ENCODE measurements at regions not wholly inside any gene's neighbourhood (a gene's known extent, or its start where the extent isn't known, plus 50 kb on each side); places are given as distances from the start of the nearest gene placed in this dataset.

DNA sequence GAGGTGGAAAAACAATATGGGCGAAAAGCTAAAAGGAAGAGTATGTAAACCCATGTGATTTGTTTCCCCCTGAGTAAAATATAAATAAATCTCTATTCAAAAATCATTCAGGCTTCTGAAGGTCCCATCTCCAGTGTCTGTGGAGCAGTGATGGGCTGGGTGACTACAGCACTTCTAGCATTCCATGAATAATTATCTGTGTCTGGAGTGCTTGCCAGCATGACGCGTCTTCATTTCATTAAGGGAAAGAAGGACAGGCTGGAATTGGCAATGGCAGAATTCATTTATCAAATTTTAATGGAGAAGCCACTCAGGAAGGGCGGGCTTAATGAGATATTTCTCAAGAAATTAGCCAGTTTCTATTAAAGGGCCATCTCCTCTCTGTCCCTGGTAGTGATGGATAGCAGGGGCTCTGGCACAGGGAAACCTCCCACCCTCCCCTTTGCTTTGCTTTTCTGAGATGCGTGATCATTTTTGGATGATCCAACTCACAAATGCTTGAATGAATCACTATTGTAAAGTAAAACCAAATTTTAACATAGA, 916.3 kb upstream of the SEL1L start:
- Histone ChIP-seq H3K27me3 (replicated peaks in 1 of 2; ENCODE audit: control insufficient read depth in 2 of 2, extremely low read depth in 1 of 2, insufficient read depth in 2 of 2, low read length in 1 of 2) (no peaks in the 10 kb centered on the region), H3K4me1 (ENCODE audit: control insufficient read depth in 1 of 2, extremely low read depth in 1 of 2, insufficient read depth in 2 of 2, low read length in 2 of 2) (no peaks in the 10 kb centered on the region), H3K36me3 (ENCODE audit: control insufficient read depth in 2 of 2, extremely low read depth in 1 of 2, insufficient read depth in 1 of 2, low read length in 1 of 2) (no peaks in the 10 kb centered on the region), H3K9me3 (peaks cover 2% of the 10 kb centered on the region), H3K4me3 (ENCODE audit: control insufficient read depth in 1 of 2, extremely low read depth in 1 of 2, low read length in 1 of 2) (no peak overlapping the region), H3K27ac (ENCODE audit: low read length) (no peak overlapping the region)
- ChIA-PET CTCF (no interaction called here), POLR2A (no interaction called here)
- Mint-ChIP-seq H3K4me1 (no peaks in the 10 kb centered on the region), H3K27ac (no peak overlapping the region), H3K36me3 (no peaks in the 10 kb centered on the region), H3K9me3 (peaks cover 6 to 21% (median 15%) of the 10 kb centered on the region in 3 donors), H3K27me3 (no peaks in the 10 kb centered on the region), H3K4me3 (no peak overlapping the region)
- ATAC-seq (replicated peaks in 1 of 4) (no peak), DNase-seq (no peak)
- WGBS (ENCODE audit: insufficient coverage): 100% methylated on average over 2 of the region's 5 CpGs

- no peaks in the 10 kb centered on the region for H3K27me3 ChIP-seq (replicated peaks in 1 of 2; ENCODE audit: control insufficient read depth in 2 of 2, extremely low read depth in 1 of 2, insufficient read depth in 2 of 2, low read length in 1 of 2)
- no peak overlapping the region for H3K27ac ChIP-seq (ENCODE audit: low read length)
- Mint-ChIP-seq H3K27ac (no peak overlapping the region), H3K4me3 (no peak overlapping the region), H3K36me3 (no peaks in the 10 kb centered on the region), H3K9me3 (peaks cover 6 to 16% (median 12%) of the 10 kb centered on the region in 3 donors), H3K27me3 (no peaks in the 10 kb centered on the region), H3K4me1 (no peaks in the 10 kb centered on the region)
- no peak overlapping the region for H3K4me3 ChIP-seq (ENCODE audit: control insufficient read depth in 1 of 2, extremely low read depth in 1 of 2, low read length in 1 of 2)
- H3K36me3 ChIP-seq (ENCODE audit: control insufficient read depth in 2 of 2, extremely low read depth in 1 of 2, insufficient read depth in 1 of 2, low read length in 1 of 2): no peaks in the 10 kb centered on the region
- ChIA-PET CTCF (no interaction called here), POLR2A (no interaction called here)
- ATAC-seq (replicated peaks in 1 of 4) (no peak), DNase-seq (no peak)
- no peaks in the 10 kb centered on the region for H3K4me1 ChIP-seq (ENCODE audit: control insufficient read depth in 1 of 2, extremely low read depth in 1 of 2, insufficient read depth in 2 of 2, low read length in 2 of 2)
- peaks cover 2% of the 10 kb centered on the region for H3K9me3 ChIP-seq
Observed at GRCh38 chr14:82451675-82452074, 918.0 kb upstream of the SEL1L start.

DNA sequence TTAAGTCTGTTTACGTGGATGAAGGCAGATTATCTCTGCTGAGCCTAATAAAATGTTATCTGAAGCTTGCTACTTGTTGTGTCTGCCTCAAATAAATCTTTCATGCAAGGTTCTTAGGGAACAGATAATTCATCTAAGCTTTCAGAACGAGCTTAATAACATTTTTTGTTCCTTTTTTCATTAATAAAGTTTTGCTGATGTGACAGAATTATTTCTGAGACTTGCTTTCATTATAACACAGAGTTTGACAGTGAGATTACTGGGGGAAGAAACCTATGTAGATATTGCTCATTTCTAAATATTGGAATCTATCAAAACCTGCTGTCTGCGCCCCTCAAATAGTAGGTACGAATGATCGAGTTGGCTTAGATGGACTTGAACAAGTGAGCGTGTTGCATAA, 948.7 kb upstream of the SEL1L start:
- Mint-ChIP-seq H3K36me3 (no peaks in the 10 kb centered on the region), H3K27me3 (no peaks in the 10 kb centered on the region), H3K9me3 (peaks cover 4 to 19% (median 15%) of the 10 kb centered on the region in 3 donors), H3K4me1 (no peaks in the 10 kb centered on the region), H3K4me3 (no peak overlapping the region), H3K27ac (no peak overlapping the region)
- peaks cover 3% of the 10 kb centered on the region for H3K9me3 ChIP-seq
- H3K27ac ChIP-seq (ENCODE audit: low read length): no peak overlapping the region
- no peaks in the 10 kb centered on the region for H3K4me1 ChIP-seq (ENCODE audit: control insufficient read depth in 1 of 2, extremely low read depth in 1 of 2, insufficient read depth in 2 of 2, low read length in 2 of 2)
- no peaks in the 10 kb centered on the region for H3K27me3 ChIP-seq (replicated peaks in 1 of 2; ENCODE audit: control insufficient read depth in 2 of 2, extremely low read depth in 1 of 2, insufficient read depth in 2 of 2, low read length in 1 of 2)
- H3K4me3 ChIP-seq (ENCODE audit: control insufficient read depth in 1 of 2, extremely low read depth in 1 of 2, low read length in 1 of 2): no peak overlapping the region
- WGBS (ENCODE audit: insufficient coverage): no CpG with 5 or more reads among the region's 6 CpGs
- DNase-seq: no peak
- ChIA-PET POLR2A (no interaction called here), CTCF (no interaction called here)
- no peak for ATAC-seq (replicated peaks in 1 of 4)
- H3K36me3 ChIP-seq (ENCODE audit: control insufficient read depth in 2 of 2, extremely low read depth in 1 of 2, insufficient read depth in 1 of 2, low read length in 1 of 2): no peaks in the 10 kb centered on the region

DNA sequence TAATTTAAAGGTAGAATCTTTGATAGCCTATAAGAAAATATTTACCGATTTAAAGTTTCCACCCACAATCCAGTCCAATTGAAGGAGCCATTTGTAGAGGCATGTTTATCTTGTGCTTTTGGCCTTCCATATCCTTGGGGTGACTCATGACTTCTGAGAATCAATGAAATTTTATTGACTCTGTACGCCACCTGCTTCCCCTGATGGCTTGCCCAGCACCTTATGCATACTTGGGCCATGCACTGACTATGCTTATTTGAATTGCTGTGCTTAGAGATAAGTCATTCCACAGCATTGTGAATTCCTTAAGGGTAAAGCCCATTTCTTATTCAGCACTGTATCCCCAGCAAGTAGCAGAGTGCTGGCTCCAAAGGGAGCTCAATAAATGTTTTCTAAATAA, 954.8 kb upstream of the SEL1L start:
- H3K4me1 ChIP-seq (ENCODE audit: control insufficient read depth in 1 of 2, extremely low read depth in 1 of 2, insufficient read depth in 2 of 2, low read length in 2 of 2): no peaks in the 10 kb centered on the region
- H3K27ac ChIP-seq (ENCODE audit: low read length): no peak overlapping the region
- POLR2A ChIA-PET: no interaction called here
- no peak overlapping the region for H3K27ac Mint-ChIP-seq
- CTCF ChIA-PET: no interaction called here
- no CpG with 5 or more reads among the region's 2 CpGs for WGBS (ENCODE audit: insufficient coverage)
- no peaks in the 10 kb centered on the region for H3K9me3 ChIP-seq
- no peaks in the 10 kb centered on the region for H3K36me3 Mint-ChIP-seq
- ATAC-seq (replicated peaks in 1 of 4) (no peak), DNase-seq (no peak)
- no peak overlapping the region for H3K4me3 Mint-ChIP-seq
- H3K27me3 Mint-ChIP-seq: no peaks in the 10 kb centered on the region
- H3K27me3 ChIP-seq (replicated peaks in 1 of 2; ENCODE audit: control insufficient read depth in 2 of 2, extremely low read depth in 1 of 2, insufficient read depth in 2 of 2, low read length in 1 of 2): no peaks in the 10 kb centered on the region
- no peaks in the 10 kb centered on the region for H3K36me3 ChIP-seq (ENCODE audit: control insufficient read depth in 2 of 2, extremely low read depth in 1 of 2, insufficient read depth in 1 of 2, low read length in 1 of 2)
- no peaks in the 10 kb centered on the region for H3K4me1 Mint-ChIP-seq
- H3K9me3 Mint-ChIP-seq: peaks cover 9 to 21% (median 16%) of the 10 kb centered on the region in 3 donors
- H3K4me3 ChIP-seq (ENCODE audit: control insufficient read depth in 1 of 2, extremely low read depth in 1 of 2, low read length in 1 of 2): no peak overlapping the region

DNA sequence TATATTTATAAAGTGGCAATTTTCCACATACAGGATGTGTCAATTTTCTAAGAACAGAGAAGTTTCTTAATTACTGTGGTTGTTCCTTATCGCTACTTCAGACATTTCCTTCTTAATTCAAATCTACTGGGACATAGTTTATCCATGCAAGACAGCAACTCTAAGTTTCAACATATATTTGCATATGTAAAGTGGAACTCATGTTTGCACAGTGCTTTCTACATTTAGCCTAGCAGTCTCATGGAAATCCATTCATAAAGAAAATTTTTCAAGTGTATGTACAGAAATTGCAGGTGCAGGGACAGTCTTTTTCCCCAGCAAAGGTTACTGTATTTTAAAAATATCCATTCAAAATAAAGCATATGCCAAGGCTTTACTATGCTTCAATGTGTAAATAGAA, 956.7 kb upstream of the SEL1L start:
- no peak for ATAC-seq (replicated peaks in 1 of 4)
- H3K4me3 Mint-ChIP-seq: no peak overlapping the region
- POLR2A ChIA-PET: no interaction called here

GRCh38 chr14:82492157-82492556, 958.5 kb upstream of the SEL1L start:
- Histone ChIP-seq H3K9me3 (no peaks in the 10 kb centered on the region), H3K27ac (ENCODE audit: low read length) (no peak overlapping the region), H3K36me3 (ENCODE audit: control insufficient read depth in 2 of 2, extremely low read depth in 1 of 2, insufficient read depth in 1 of 2, low read length in 1 of 2) (no peaks in the 10 kb centered on the region), H3K27me3 (replicated peaks in 1 of 2; ENCODE audit: control insufficient read depth in 2 of 2, extremely low read depth in 1 of 2, insufficient read depth in 2 of 2, low read length in 1 of 2) (no peaks in the 10 kb centered on the region), H3K4me3 (ENCODE audit: control insufficient read depth in 1 of 2, extremely low read depth in 1 of 2, low read length in 1 of 2) (no peak overlapping the region), H3K4me1 (ENCODE audit: control insufficient read depth in 1 of 2, extremely low read depth in 1 of 2, insufficient read depth in 2 of 2, low read length in 2 of 2) (no peaks in the 10 kb centered on the region)
- 60% methylated on average over 1 of the region's 1 CpG for WGBS (ENCODE audit: insufficient coverage)
- Mint-ChIP-seq H3K4me1 (no peaks in the 10 kb centered on the region), H3K4me3 (no peak overlapping the region), H3K27ac (no peak overlapping the region), H3K36me3 (no peaks in the 10 kb centered on the region), H3K9me3 (peaks cover 13 to 28% (median 24%) of the 10 kb centered on the region in 3 donors), H3K27me3 (no peaks in the 10 kb centered on the region)
- DNase-seq (no peak), ATAC-seq (replicated peaks in 1 of 4) (no peak)
- ChIA-PET CTCF (no interaction called here), POLR2A (no interaction called here)

More for the DNA sequence above, 956.7 kb upstream of the SEL1L start:
- Mint-ChIP-seq H3K27me3 (no peaks in the 10 kb centered on the region), H3K9me3 (peaks cover 12 to 20% (median 17%) of the 10 kb centered on the region in 3 donors), H3K4me1 (no peaks in the 10 kb centered on the region), H3K27ac (no peak overlapping the region), H3K36me3 (no peaks in the 10 kb centered on the region)
- H3K4me1 ChIP-seq (ENCODE audit: control insufficient read depth in 1 of 2, extremely low read depth in 1 of 2, insufficient read depth in 2 of 2, low read length in 2 of 2): no peaks in the 10 kb centered on the region
- no peaks in the 10 kb centered on the region for H3K36me3 ChIP-seq (ENCODE audit: control insufficient read depth in 2 of 2, extremely low read depth in 1 of 2, insufficient read depth in 1 of 2, low read length in 1 of 2)
- H3K27ac ChIP-seq (ENCODE audit: low read length): no peak overlapping the region
- no peaks in the 10 kb centered on the region for H3K27me3 ChIP-seq (replicated peaks in 1 of 2; ENCODE audit: control insufficient read depth in 2 of 2, extremely low read depth in 1 of 2, insufficient read depth in 2 of 2, low read length in 1 of 2)
- no peaks in the 10 kb centered on the region for H3K9me3 ChIP-seq
- CTCF ChIA-PET: no interaction called here
- H3K4me3 ChIP-seq (ENCODE audit: control insufficient read depth in 1 of 2, extremely low read depth in 1 of 2, low read length in 1 of 2): no peak overlapping the region
- DNase-seq: no peak
- no CpG with 5 or more reads among the region's 1 CpG for WGBS (ENCODE audit: insufficient coverage)

- Histone ChIP-seq H3K4me3 (ENCODE audit: control insufficient read depth in 1 of 2, extremely low read depth in 1 of 2, low read length in 1 of 2) (no peak overlapping the region), H3K9me3 (no peaks in the 10 kb centered on the region), H3K27ac (ENCODE audit: low read length) (no peak overlapping the region), H3K27me3 (replicated peaks in 1 of 2; ENCODE audit: control insufficient read depth in 2 of 2, extremely low read depth in 1 of 2, insufficient read depth in 2 of 2, low read length in 1 of 2) (no peaks in the 10 kb centered on the region), H3K36me3 (ENCODE audit: control insufficient read depth in 2 of 2, extremely low read depth in 1 of 2, insufficient read depth in 1 of 2, low read length in 1 of 2) (no peaks in the 10 kb centered on the region), H3K4me1 (ENCODE audit: control insufficient read depth in 1 of 2, extremely low read depth in 1 of 2, insufficient read depth in 2 of 2, low read length in 2 of 2) (no peaks in the 10 kb centered on the region)
- DNase-seq: no peak
- POLR2A ChIA-PET: no interaction called here
- no peak overlapping the region for H3K27ac Mint-ChIP-seq
- 100% methylated on average over 1 of the region's 1 CpG for WGBS (ENCODE audit: insufficient coverage)
- H3K4me3 Mint-ChIP-seq: no peak overlapping the region
- CTCF ChIA-PET: no interaction called here
- no peak for ATAC-seq (replicated peaks in 1 of 4)
- H3K4me1 Mint-ChIP-seq: no peaks in the 10 kb centered on the region
- no peaks in the 10 kb centered on the region for H3K27me3 Mint-ChIP-seq
- H3K9me3 Mint-ChIP-seq: peaks cover 10 to 28% (median 13%) of the 10 kb centered on the region in 3 donors
- H3K36me3 Mint-ChIP-seq: no peaks in the 10 kb centered on the region
Observed at GRCh38 chr14:82500222-82500621, 966.6 kb upstream of the SEL1L start.
